ENCODE measurements at regions not wholly inside any gene's neighbourhood (a gene's known extent, or its start where the extent isn't known, plus 50 kb on each side); places are given as distances from the start of the nearest gene placed in this dataset.

DNA sequence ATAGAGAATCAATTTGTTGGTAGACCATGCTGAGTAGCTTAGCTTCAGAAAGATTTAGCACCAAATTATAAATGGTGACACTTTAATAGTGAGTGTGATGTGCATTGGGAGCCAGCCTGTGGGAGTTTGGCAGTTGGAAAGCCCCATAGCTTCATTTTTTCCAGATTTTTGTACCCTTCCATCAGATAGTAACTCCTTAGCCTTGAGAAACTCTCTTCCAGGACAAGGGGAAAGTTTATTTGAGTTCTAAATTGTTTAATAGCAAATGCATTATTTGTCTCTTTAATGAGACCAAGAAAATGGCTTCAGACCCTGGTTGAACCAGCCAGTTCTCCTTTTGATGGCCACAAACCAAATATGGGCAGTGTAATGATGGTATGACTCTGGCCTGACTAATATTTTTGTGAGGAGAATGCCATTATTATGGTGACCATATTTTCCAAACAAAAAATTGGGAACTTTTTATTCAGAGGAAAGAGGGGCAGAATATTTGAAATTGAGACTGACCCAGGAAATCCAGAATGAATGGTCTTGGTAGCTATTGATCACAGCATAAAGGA is 49.8 kb downstream of the PLCE1 start:
- ATAC-seq (ENCODE audit: low FRiP score in 2 of 2) (no peak), DNase-seq (no peak)
- no peak overlapping the region for H3K4me3 ChIP-seq
- no peaks in the 10 kb centered on the region for H3K9me3 ChIP-seq
- H3K27me3 ChIP-seq = no peaks in the 10 kb centered on the region
- H3K4me1 ChIP-seq = no peaks in the 10 kb centered on the region
- no peak overlapping the region for H3K27ac ChIP-seq
- TF ChIP-seq POLR2AphosphoS5 (IDR thresholded peaks at IDR 0.05) (no peak), EP300 (IDR thresholded peaks at IDR 0.05) (no peak), POLR2A (IDR thresholded peaks at IDR 0.05) (no peak)
- TF ChIP-seq, protein P1, sequence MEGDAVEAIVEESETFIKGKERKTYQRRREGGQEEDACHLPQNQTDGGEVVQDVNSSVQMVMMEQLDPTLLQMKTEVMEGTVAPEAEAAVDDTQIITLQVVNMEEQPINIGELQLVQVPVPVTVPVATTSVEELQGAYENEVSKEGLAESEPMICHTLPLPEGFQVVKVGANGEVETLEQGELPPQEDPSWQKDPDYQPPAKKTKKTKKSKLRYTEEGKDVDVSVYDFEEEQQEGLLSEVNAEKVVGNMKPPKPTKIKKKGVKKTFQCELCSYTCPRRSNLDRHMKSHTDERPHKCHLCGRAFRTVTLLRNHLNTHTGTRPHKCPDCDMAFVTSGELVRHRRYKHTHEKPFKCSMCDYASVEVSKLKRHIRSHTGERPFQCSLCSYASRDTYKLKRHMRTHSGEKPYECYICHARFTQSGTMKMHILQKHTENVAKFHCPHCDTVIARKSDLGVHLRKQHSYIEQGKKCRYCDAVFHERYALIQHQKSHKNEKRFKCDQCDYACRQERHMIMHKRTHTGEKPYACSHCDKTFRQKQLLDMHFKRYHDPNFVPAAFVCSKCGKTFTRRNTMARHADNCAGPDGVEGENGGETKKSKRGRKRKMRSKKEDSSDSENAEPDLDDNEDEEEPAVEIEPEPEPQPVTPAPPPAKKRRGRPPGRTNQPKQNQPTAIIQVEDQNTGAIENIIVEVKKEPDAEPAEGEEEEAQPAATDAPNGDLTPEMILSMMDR (IDR thresholded peaks at IDR 0.05) = no peak
- no peaks in the 10 kb centered on the region for H3K36me3 ChIP-seq

DNA sequence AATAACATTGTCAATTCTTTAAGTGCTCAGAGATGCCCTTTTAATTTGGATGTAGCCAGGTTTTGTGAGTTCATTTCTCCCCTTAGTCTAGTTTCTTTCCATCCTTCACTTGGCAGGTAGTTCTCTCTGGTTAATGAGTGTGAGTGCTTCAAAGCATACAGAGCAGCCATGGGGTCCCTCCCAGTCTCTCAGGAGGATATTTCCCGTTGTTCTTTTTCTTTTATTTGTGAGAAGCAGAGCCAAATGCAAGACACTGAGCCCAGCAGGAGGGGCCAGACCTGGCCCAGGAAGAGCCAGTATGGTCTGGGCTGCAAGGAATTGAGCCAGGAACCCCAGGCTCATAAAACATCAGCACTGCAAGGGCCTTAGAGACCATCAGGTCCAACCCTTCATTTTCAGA is 52.4 kb downstream of the PLCE1 start:
- H3K36me3 ChIP-seq = no peaks in the 10 kb centered on the region
- no peak overlapping the region for H3K27ac ChIP-seq
- TF ChIP-seq EP300 (IDR thresholded peaks at IDR 0.05) (no peak), POLR2AphosphoS5 (IDR thresholded peaks at IDR 0.05) (no peak), POLR2A (IDR thresholded peaks at IDR 0.05) (no peak)
- TF ChIP-seq, protein P1 (IDR thresholded peaks at IDR 0.05) = no peak
- no peak overlapping the region for H3K4me3 ChIP-seq
- H3K4me1 ChIP-seq = no peaks in the 10 kb centered on the region
- 24 to 26% methylated on average over 1 of the region's 1 CpG for WGBS, 2 donors
- no peaks in the 10 kb centered on the region for H3K27me3 ChIP-seq
- no peak for DNase-seq
- H3K9me3 ChIP-seq = no peaks in the 10 kb centered on the region
- no peak for ATAC-seq (ENCODE audit: low FRiP score in 2 of 2)

DNA sequence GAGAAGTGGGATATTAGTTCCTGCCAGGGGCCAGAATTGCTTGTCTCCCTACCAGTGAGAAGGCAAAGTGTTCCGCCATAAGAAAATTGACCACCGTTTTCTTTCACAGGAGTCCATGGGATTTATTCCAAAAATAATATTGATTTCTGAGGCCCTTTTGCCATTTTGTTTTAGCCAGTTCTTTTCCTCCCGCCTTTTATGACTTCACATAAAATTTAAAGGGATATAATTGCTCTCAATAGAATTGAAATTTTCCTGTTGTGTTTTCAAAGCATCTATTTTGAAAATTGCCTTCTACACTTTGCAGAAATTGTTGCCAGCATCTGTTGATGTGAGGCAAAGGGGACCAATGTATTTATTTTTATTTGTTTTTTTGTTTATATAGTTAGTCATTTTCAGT is 53.6 kb downstream of the PLCE1 start:
- Histone ChIP-seq H3K4me1 (no peaks in the 10 kb centered on the region), H3K27me3 (no peaks in the 10 kb centered on the region), H3K9me3 (no peaks in the 10 kb centered on the region), H3K36me3 (no peaks in the 10 kb centered on the region), H3K27ac (no peak overlapping the region), H3K4me3 (no peak overlapping the region)
- TF ChIP-seq POLR2A (IDR thresholded peaks at IDR 0.05) = no peak
- no peak for TF ChIP-seq EP300 (IDR thresholded peaks at IDR 0.05)
- TF ChIP-seq, protein P1 (IDR thresholded peaks at IDR 0.05) = no peak
- TF ChIP-seq POLR2AphosphoS5 (IDR thresholded peaks at IDR 0.05) = no peak
- no peak for ATAC-seq (ENCODE audit: low FRiP score in 2 of 2)
- no peak for DNase-seq
- 91 to 95% methylated on average over 3 of the region's 3 CpGs for WGBS, 2 donors

DNA sequence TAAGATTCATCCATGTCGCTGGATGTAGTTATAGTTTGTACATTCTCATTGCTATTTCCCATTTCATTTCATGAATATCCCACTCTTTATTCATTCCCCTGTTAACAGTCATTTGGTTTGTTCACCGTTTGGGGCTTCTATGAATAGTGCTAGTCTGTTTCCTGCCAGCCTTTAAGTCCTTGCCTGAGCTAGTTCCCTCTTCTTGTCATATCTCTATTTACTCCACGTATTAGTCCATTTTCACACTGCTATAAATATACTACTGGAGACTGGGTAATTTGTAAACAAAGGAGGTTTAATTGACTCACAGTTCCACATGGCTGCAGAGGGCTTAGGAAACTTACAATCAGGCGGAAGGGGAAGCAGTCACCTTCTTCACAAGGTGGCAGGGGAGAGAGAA is 56.2 kb downstream of the PLCE1 start:
- no peak overlapping the region for H3K27ac ChIP-seq
- WGBS, 2 donors = 57 to 59% methylated on average over 4 of the region's 4 CpGs
- DNase-seq = no peak
- no peaks in the 10 kb centered on the region for H3K4me1 ChIP-seq
- no peaks in the 10 kb centered on the region for H3K27me3 ChIP-seq
- no peak for ATAC-seq (ENCODE audit: low FRiP score in 2 of 2)
- H3K4me3 ChIP-seq = no peak overlapping the region
- H3K9me3 ChIP-seq = no peaks in the 10 kb centered on the region
- TF ChIP-seq, protein P1 (IDR thresholded peaks at IDR 0.05) = no peak
- TF ChIP-seq POLR2A (IDR thresholded peaks at IDR 0.05) (no peak), POLR2AphosphoS5 (IDR thresholded peaks at IDR 0.05) (no peak), EP300 (IDR thresholded peaks at IDR 0.05) (no peak)
- no peaks in the 10 kb centered on the region for H3K36me3 ChIP-seq

DNA sequence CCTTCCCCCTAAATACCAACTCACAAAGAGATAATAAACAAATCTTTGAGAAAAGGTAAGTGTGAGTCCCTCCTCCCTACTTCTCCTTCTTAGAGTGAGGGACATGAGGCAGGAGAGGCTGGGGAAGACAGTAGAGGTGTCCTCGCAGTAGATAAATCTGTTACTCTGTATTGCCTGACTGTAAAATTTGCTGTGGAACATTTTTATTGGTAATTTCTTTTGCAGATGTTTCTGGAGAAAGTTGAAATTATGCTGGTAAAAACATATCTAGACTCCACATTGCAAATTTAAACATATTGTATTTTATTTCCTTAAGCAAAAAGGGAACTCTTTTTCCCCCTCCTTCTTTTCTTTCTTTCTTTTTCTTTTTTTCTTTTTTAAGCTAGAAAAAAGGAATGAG is 58.5 kb downstream of the PLCE1 start:
- 84 to 86% methylated on average over 1 of the region's 1 CpG for WGBS, 2 donors
- no peak overlapping the region for H3K27ac ChIP-seq

More for the DNA sequence above, 58.5 kb downstream of the PLCE1 start:
- DNase-seq (no peak), ATAC-seq (ENCODE audit: low FRiP score in 2 of 2) (no peak)
- H3K36me3 ChIP-seq = no peaks in the 10 kb centered on the region
- no peaks in the 10 kb centered on the region for H3K9me3 ChIP-seq
- no peak for TF ChIP-seq POLR2A (IDR thresholded peaks at IDR 0.05)
- no peak for TF ChIP-seq EP300 (IDR thresholded peaks at IDR 0.05)
- no peak for TF ChIP-seq POLR2AphosphoS5 (IDR thresholded peaks at IDR 0.05)
- TF ChIP-seq, protein P1 (IDR thresholded peaks at IDR 0.05) = no peak
- no peak overlapping the region for H3K4me3 ChIP-seq
- no peaks in the 10 kb centered on the region for H3K4me1 ChIP-seq
- no peaks in the 10 kb centered on the region for H3K27me3 ChIP-seq
